K562 (cell line): ENCODE measurements at regions not wholly inside any gene's neighbourhood (a gene's known extent, or its start where the extent isn't known, plus 50 kb on each side); places are given as distances from the start of the nearest gene placed in this dataset.

Experiments used
- CBFA2T3 ChIP-seq: fragments of 450-650 bp; IDR thresholded peaks from 2 replicates; pipeline ENCODE4 v1.6.1; 2017
- EP300 ChIP-seq: IDR thresholded peaks from 2 replicates; pipeline ENCODE4 v1.6.1; 2012; ENCODE audit warnings: low read length, improper control_type of control experiment
- SNRNP70 ChIP-seq: fragments of 200-400 bp; formaldehyde crosslinking; optimal IDR thresholded peaks from 2 replicates; pipeline ENCODE3; 2017; ENCODE audit warnings: low read depth, low read length
- TF ChIP-seq, protein P1 (sequence below): sonication (generic); formaldehyde crosslinking; IDR thresholded peaks from 2 replicates; pipeline ENCODE4 v1.8.1; 2022; ENCODE audit warnings: missing genetic modification reagents
- TF ChIP-seq, protein P2 (sequence below), 2 experiments: fragments of 150-350 bp in 1 of 2; IDR thresholded peaks; 2 replicates each; pipeline ENCODE4 v1.6.1; 2012 to 2016; ENCODE audit warnings: low read depth in 2 of 2, low read length in 2 of 2, mild to moderate bottlenecking in 1 of 2, moderate library complexity in 1 of 2

DNA sequence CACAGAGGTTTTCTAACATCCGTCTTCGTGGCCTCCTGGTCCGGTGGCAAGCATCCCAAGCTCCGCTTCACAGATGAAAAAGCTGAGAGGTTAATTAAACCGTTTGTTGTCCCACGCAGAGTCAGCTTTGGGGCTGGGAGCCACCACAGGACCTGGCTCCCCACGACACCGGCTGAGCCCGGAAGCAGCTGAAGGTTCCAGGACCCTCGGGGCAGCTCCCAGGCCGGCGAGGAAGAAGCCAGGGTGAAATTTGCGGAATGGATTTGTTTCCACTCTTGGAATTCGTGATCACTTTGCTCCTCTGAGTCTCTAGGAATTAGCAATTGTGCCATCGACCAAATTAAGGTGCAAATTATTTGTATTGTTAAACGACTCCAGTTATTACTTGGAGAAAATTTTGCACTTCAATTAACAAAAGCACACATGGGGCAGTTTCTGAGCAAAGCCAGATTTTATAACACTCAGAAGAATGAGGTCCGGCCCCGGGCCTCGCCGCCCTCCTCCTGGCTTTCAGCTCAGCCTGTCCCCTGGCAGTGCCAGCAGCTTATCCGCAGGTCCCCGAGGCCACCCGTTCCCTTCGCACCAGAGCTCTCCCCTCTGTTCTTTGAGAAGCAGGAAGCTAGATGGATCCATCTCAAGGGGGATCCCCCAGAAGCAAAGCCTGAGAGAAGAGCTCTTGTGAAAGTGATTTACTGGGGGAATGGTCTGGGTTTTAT, 69.1 kb downstream of the SIK1 start (continued):
- TF ChIP-seq, protein P1, sequence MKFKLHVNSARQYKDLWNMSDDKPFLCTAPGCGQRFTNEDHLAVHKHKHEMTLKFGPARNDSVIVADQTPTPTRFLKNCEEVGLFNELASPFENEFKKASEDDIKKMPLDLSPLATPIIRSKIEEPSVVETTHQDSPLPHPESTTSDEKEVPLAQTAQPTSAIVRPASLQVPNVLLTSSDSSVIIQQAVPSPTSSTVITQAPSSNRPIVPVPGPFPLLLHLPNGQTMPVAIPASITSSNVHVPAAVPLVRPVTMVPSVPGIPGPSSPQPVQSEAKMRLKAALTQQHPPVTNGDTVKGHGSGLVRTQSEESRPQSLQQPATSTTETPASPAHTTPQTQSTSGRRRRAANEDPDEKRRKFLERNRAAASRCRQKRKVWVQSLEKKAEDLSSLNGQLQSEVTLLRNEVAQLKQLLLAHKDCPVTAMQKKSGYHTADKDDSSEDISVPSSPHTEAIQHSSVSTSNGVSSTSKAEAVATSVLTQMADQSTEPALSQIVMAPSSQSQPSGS (CRISPR knock-in tag) = no peak
- TF ChIP-seq EP300 (no peak), SNRNP70 (no peak), CBFA2T3 (no peak)
- TF ChIP-seq, protein P2, sequence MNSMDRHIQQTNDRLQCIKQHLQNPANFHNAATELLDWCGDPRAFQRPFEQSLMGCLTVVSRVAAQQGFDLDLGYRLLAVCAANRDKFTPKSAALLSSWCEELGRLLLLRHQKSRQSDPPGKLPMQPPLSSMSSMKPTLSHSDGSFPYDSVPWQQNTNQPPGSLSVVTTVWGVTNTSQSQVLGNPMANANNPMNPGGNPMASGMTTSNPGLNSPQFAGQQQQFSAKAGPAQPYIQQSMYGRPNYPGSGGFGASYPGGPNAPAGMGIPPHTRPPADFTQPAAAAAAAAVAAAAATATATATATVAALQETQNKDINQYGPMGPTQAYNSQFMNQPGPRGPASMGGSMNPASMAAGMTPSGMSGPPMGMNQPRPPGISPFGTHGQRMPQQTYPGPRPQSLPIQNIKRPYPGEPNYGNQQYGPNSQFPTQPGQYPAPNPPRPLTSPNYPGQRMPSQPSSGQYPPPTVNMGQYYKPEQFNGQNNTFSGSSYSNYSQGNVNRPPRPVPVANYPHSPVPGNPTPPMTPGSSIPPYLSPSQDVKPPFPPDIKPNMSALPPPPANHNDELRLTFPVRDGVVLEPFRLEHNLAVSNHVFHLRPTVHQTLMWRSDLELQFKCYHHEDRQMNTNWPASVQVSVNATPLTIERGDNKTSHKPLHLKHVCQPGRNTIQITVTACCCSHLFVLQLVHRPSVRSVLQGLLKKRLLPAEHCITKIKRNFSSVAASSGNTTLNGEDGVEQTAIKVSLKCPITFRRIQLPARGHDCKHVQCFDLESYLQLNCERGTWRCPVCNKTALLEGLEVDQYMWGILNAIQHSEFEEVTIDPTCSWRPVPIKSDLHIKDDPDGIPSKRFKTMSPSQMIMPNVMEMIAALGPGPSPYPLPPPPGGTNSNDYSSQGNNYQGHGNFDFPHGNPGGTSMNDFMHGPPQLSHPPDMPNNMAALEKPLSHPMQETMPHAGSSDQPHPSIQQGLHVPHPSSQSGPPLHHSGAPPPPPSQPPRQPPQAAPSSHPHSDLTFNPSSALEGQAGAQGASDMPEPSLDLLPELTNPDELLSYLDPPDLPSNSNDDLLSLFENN (IDR thresholded peaks at IDR 0.05; ENCODE audit: low read depth in 2 of 2, low read length in 2 of 2) = no peak
